ENCODE measurements at regions not wholly inside any gene's neighbourhood (a gene's known extent, or its start where the extent isn't known, plus 50 kb on each side); places are given as distances from the start of the nearest gene placed in this dataset.

GRCh38 chr10:91090761-91091529, 129.5 kb upstream of the PCGF5 start:
- TF ChIP-seq CTCF (IDR thresholded peaks at IDR 0.05) (peak in 9 of 12 donors; percentile 7 to 42 (median 22)), POLR2A (IDR thresholded peaks at IDR 0.05) (no peak)
